AG04449 (cell line): ENCODE measurements at regions not wholly inside any gene's neighbourhood (a gene's known extent, or its start where the extent isn't known, plus 50 kb on each side); places are given as distances from the start of the nearest gene placed in this dataset.

Experiments used
- CTCF ChIA-PET: fragments of 350-600 bp; formaldehyde crosslinking; extraction: SDS; loops from one replicate; lab custom pipeline; 2021; ENCODE audit warnings: antibody characterized with exemption; lab: Yijun Ruan, JAX
- POLR2A ChIA-PET: fragments of 400-600, 350-600 bp; formaldehyde crosslinking; extraction: SDS; loops from one replicate; lab custom pipeline; 2020; ENCODE audit warnings: antibody characterized with exemption, inconsistent platforms; lab: Yijun Ruan, JAX
- DNase-seq: peaks from one replicate; pipeline ENCODE4 v3.0.0-alpha.2; 2010; ENCODE audit warnings: low read depth, low spot score
- H3K4me3 ChIP-seq: 2 replicates; pipeline ENCODE4 v1.5.1; 2011; ENCODE audit warnings: low read depth, mild to moderate bottlenecking, control low read depth, low read length
- TF ChIP-seq, protein P1 (sequence below): IDR thresholded peaks from one replicate; pipeline ENCODE4 v1.5.1; 2011; ENCODE audit warnings: mild to moderate bottlenecking, moderate library complexity, low read length, control low read depth, inconsistent platforms; ENCODE audit not compliant: insufficient read depth; ENCODE audit errors: missing control alignments

DNA sequence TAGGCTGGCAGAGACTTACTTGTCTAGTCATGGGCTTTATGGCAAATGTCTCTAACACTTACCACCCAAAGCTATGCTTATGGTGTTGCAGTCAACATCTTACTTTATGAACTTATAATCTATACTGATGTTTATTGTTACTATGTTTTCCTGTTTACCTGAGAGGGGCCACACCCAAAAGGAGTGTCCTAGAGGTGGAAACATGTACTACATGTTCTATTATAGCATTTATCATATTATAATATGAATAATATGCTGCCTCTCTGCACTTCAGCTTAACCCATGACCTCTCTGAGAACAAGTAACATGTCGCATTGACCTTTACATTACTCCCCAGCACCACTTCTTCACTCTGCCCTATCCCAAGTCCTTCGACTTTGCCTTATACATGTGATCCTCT lies 501.8 kb downstream of the ETNK1 start:
- DNase-seq = no peak
- H3K4me3 ChIP-seq = no peak overlapping the region
- ChIA-PET CTCF (no interaction called here), POLR2A (no interaction called here)
- TF ChIP-seq, protein P1, sequence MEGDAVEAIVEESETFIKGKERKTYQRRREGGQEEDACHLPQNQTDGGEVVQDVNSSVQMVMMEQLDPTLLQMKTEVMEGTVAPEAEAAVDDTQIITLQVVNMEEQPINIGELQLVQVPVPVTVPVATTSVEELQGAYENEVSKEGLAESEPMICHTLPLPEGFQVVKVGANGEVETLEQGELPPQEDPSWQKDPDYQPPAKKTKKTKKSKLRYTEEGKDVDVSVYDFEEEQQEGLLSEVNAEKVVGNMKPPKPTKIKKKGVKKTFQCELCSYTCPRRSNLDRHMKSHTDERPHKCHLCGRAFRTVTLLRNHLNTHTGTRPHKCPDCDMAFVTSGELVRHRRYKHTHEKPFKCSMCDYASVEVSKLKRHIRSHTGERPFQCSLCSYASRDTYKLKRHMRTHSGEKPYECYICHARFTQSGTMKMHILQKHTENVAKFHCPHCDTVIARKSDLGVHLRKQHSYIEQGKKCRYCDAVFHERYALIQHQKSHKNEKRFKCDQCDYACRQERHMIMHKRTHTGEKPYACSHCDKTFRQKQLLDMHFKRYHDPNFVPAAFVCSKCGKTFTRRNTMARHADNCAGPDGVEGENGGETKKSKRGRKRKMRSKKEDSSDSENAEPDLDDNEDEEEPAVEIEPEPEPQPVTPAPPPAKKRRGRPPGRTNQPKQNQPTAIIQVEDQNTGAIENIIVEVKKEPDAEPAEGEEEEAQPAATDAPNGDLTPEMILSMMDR = no peak

- TF ChIP-seq, protein P1 = no peak
- ChIA-PET CTCF (no interaction called here), POLR2A (no interaction called here)
- no peak overlapping the region for H3K4me3 ChIP-seq
- DNase-seq = no peak
Measured at GRCh38 chr12:23127701-23128100, 502.7 kb downstream of the ETNK1 start.

DNA sequence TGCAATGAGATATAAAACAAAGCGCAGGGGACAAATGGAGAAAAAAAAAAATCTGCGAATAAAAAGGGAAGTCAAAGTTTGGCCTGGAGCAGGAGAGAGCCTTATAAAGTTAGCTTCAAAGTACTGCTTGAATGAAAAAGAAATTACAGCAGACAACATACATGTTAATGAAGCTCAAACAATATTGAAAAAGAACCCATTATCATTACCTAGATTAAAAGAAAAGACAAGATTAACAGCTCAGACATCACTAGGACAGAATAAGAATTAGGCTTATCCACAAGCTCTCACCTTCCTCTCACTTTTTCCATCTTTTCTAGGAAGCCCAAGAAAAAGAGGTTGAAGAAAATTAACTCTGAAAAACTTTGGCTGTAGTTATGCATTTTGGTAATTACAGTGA lies 503.5 kb downstream of the ETNK1 start:
- CTCF ChIA-PET = no interaction called here

GRCh38 chr12:23132357-23132756 lies 507.4 kb downstream of the ETNK1 start:
- ChIA-PET POLR2A (no interaction called here), CTCF (no interaction called here)
- H3K4me3 ChIP-seq = no peak overlapping the region
- DNase-seq = no peak
- TF ChIP-seq, protein P1 = no peak

More for the DNA sequence above, 503.5 kb downstream of the ETNK1 start:
- POLR2A ChIA-PET = no interaction called here
- no peak overlapping the region for H3K4me3 ChIP-seq
- no peak for DNase-seq
- TF ChIP-seq, protein P1 = no peak

GRCh38 chr12:23133471-23133870 lies 508.5 kb downstream of the ETNK1 start:
- DNase-seq = no peak
- no peak overlapping the region for H3K4me3 ChIP-seq
- ChIA-PET CTCF (no interaction called here), POLR2A (no interaction called here)
- TF ChIP-seq, protein P1 = no peak

DNA sequence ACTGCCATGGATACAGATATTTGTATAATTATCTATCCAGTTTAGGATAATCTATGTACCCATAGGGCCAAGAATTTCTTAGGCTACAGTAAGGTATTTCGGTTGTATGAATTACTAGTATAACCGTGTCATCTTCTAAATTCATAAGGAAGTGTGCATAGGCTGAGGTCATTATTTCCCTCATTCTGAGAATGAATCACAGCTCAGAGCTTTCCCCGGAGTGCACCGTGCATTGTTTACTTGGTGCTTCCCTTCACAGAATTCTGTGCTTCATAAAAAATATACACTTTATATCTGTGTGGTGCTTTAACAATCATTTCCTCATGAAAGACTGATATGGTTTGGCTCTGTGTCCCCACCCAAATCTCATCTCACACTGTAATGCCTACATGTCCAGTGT lies 514.1 kb downstream of the ETNK1 start:
- CTCF ChIA-PET = no interaction called here
- TF ChIP-seq, protein P1 = no peak
- H3K4me3 ChIP-seq = no peak overlapping the region
- no peak for DNase-seq
- POLR2A ChIA-PET = no interaction called here
